Ishikawa (cell line): ENCODE measurements at regions not wholly inside any gene's neighbourhood (a gene's known extent, or its start where the extent isn't known, plus 50 kb on each side); places are given as distances from the start of the nearest gene placed in this dataset.

Source experiments
- CREB1 ChIP-seq: IDR thresholded peaks from 2 replicates; pipeline ENCODE4 v1.6.1; 2012; ENCODE audit warnings: low read depth
- EP300 ChIP-seq: IDR thresholded peaks from 2 replicates; pipeline ENCODE4 v1.6.1; 2012; ENCODE audit warnings: borderline replicate concordance
- REST ChIP-seq: IDR thresholded peaks from 2 replicates; pipeline ENCODE4 v1.6.1; 2012; ENCODE audit warnings: low read depth, mild to moderate bottlenecking
- TCF12 ChIP-seq: IDR thresholded peaks from 2 replicates; pipeline ENCODE4 v1.6.1; 2012; ENCODE audit warnings: low read depth
- TEAD4 ChIP-seq: IDR thresholded peaks from 2 replicates; pipeline ENCODE4 v1.6.1; 2012
- YY1 ChIP-seq: IDR thresholded peaks from 2 replicates; pipeline ENCODE4 v1.6.1; 2012; ENCODE audit warnings: low read depth
- TF ChIP-seq, protein P1 (sequence below): IDR thresholded peaks from 2 replicates; pipeline ENCODE4 v1.6.1; 2012
- TF ChIP-seq, protein P2 (sequence below): IDR thresholded peaks from 2 replicates; pipeline ENCODE4 v1.6.1; 2012

DNA sequence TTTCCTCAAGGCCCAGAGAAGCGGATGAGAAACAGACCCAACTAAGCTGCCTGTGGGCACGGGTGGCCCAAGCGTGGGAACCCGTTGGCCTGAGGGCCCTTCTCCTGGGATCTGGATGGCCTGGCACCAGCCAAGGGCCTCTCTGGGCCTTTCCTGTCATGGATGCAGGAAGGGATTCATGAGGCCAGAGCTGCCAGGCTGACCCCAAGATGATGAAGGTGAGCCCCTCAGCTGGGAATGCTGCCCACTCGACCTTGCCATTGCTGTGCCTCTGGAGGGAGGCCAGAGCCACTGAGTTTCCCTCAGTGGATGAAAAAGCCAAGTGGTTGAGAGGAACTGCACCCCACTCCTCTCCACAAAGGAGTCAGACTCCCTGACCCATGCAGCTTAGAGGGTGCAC is 171.2 kb downstream of the VEGFA start:
- TF ChIP-seq EP300 (no peak), REST (no peak), YY1 (no peak), TCF12 (no peak), TEAD4 (no peak), CREB1 (no peak)
- TF ChIP-seq, protein P1, sequence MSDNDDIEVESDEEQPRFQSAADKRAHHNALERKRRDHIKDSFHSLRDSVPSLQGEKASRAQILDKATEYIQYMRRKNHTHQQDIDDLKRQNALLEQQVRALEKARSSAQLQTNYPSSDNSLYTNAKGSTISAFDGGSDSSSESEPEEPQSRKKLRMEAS: no peak
- TF ChIP-seq, protein P2, sequence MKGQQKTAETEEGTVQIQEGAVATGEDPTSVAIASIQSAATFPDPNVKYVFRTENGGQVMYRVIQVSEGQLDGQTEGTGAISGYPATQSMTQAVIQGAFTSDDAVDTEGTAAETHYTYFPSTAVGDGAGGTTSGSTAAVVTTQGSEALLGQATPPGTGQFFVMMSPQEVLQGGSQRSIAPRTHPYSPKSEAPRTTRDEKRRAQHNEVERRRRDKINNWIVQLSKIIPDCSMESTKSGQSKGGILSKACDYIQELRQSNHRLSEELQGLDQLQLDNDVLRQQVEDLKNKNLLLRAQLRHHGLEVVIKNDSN: no peak
